ENCODE measurements at regions not wholly inside any gene's neighbourhood (a gene's known extent, or its start where the extent isn't known, plus 50 kb on each side); places are given as distances from the start of the nearest gene placed in this dataset.

DNA sequence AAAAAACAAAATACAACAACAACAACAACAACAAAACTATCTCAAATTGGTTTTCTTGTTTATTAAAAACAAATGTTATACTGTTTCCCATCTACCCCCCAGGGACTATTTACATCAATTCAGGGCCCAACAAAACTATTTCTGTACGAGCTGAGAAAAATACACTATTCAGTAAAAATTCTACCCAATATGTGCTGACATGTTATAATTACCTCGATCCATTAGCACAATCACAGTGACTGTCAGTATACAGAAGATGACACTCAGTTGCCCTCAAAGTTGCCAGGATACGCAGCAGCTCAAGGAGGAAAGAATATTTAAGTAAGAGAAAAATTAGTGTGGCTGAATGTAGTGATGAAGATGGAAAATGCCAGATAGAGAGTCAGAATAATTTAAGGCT is 150.1 kb downstream of the COX18 start:
- Histone ChIP-seq H3K36me3 (no peaks in the 10 kb centered on the region), H3K27me3 (no peaks in the 10 kb centered on the region), H3K27ac (no peak overlapping the region), H3K9me3 (peaks cover 0 to 12% (median 0%) of the 10 kb centered on the region in 11 donors), H3K4me1 (no peaks in the 10 kb centered on the region), H3K4me3 (no peak overlapping the region)
- ATAC-seq (no peak), DNase-seq (no peak)
- no peak for TF ChIP-seq CTCF (IDR thresholded peaks at IDR 0.05)
- 75 to 77% methylated on average over 3 of the region's 3 CpGs for WGBS, 2 donors
- intact Hi-C loops (cut with DNase I): loop anchor here in 1 of 10 donors (10.0 kb wide), 1 partner anchor 415 kb away; no protein-coding TSS in a partner anchor

- ATAC-seq (no peak), DNase-seq (no peak)
- 84 to 85% methylated on average over 1 of the region's 1 CpG for WGBS, 2 donors
- Histone ChIP-seq H3K27me3 (no peaks in the 10 kb centered on the region), H3K4me1 (no peaks in the 10 kb centered on the region), H3K36me3 (no peaks in the 10 kb centered on the region), H3K4me3 (no peak overlapping the region), H3K27ac (no peak overlapping the region), H3K9me3 (peaks cover 0 to 7% (median 0%) of the 10 kb centered on the region in 11 donors)
- intact Hi-C loops (cut with DNase I): loop anchor here in 1 of 10 donors (10.0 kb wide), 1 partner anchor 414 kb away; no protein-coding TSS in a partner anchor
- TF ChIP-seq CTCF (IDR thresholded peaks at IDR 0.05): no peak
Measured at GRCh38 chr4:72918362-72918761, 151.2 kb downstream of the COX18 start.

DNA sequence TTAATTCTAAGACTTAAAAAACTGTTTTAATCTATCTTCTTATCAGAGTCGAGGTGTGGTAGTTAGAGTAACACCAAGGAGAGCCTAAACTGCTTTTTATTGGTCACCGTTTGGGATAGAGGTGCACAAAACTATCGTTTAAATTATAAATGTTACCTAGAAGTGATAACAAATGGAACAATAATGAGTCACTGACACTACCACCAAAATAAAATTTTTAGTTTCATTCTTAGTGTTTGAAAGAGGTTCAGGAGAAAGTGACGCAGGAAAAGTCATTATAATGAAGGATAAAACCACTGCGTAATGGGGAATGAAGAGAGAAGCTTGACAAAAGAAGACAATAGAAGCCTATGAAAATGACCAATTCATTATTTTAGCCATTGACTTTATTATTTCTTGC is 158.2 kb downstream of the COX18 start:
- TF ChIP-seq CTCF (IDR thresholded peaks at IDR 0.05): no peak
- no peaks in the 10 kb centered on the region for H3K36me3 ChIP-seq
- H3K9me3 ChIP-seq: no peaks in the 10 kb centered on the region
- no peak overlapping the region for H3K4me3 ChIP-seq
- intact Hi-C loops (cut with DNase I): loop anchor here in 1 of 10 donors (10.0 kb wide), 1 partner anchor 407 kb away; no protein-coding TSS in a partner anchor
- ATAC-seq (no peak), DNase-seq (no peak)
- WGBS, 2 donors: 35 to 48% methylated on average over 5 of the region's 5 CpGs
- no peak overlapping the region for H3K27ac ChIP-seq
- no peaks in the 10 kb centered on the region for H3K4me1 ChIP-seq
- H3K27me3 ChIP-seq: no peaks in the 10 kb centered on the region

- Histone ChIP-seq H3K27me3 (no peaks in the 10 kb centered on the region), H3K4me3 (no peak overlapping the region), H3K4me1 (no peaks in the 10 kb centered on the region), H3K9me3 (no peaks in the 10 kb centered on the region), H3K36me3 (no peaks in the 10 kb centered on the region), H3K27ac (no peak overlapping the region)
- 3 to 5% methylated on average over 1 of the region's 1 CpG for WGBS, 2 donors
- DNase-seq: no peak
- ATAC-seq: no peak
- intact Hi-C loops (cut with DNase I): loop anchor here in 1 of 10 donors (10.0 kb wide), 1 partner anchor 55 kb away; no protein-coding TSS in a partner anchor
- peak in 4 of 9 donors; percentile 33 to 48 (median 36) for TF ChIP-seq CTCF (IDR thresholded peaks at IDR 0.05)
Measured at GRCh38 chr4:72909461-72909860, 160.1 kb downstream of the COX18 start.
